HG03039 (cell line): ENCODE measurements at regions not wholly inside any gene's neighbourhood (a gene's known extent, or its start where the extent isn't known, plus 50 kb on each side); places are given as distances from the start of the nearest gene placed in this dataset.

Source experiments
- ATAC-seq: cut with Tn5 transposase; IDR thresholded peaks from one replicate; pipeline ENCODE4 v1.9.1; 2021; ENCODE audit warnings: mild to moderate bottlenecking, moderate library complexity; ENCODE audit not compliant: unreplicated experiment

GRCh38 chr7:17679458-17679857, 260.8 kb downstream of the SNX13 start:
- no peak for ATAC-seq

DNA sequence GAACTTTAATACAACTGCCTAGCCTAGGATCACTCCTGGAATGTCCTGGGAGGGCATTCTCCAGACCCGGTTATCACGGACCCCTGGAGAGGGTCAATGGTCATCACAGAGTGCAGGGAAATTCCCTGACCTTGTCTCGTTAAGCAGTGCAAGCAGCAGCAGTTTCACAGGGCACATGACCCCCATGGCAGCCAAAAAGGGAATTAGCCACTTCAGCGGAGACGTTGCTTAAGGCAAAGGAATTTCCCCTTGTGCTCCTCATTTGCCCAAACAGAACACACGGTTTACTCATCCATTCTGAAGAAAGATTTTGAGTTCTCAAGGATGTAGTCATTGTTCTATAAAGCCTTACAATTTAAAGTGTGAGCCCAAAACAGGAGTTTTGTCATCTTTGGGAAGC, 260.3 kb downstream of the SNX13 start:
- no peak for ATAC-seq

- no peak for ATAC-seq
Measured at GRCh38 chr7:17680943-17681351, 259.3 kb downstream of the SNX13 start.

DNA sequence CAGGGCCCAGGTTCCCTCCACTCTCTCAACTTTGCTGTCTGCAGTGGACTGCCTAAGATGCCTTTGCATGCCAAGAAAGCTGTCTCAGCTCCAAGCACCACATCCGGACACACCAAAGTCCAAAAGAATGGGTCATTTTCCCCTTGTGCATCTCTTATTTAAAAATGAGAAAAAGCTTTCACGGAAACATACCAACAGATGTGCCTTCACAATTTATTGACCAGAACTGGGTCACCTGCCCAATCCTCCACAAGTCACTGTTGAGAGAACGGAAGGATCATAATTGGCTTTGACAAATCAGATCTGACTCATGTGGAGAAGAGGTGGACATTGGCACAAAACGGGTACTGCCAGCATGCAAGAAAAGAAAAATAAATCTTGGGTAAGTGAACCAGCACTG, 258.3 kb downstream of the SNX13 start:
- no peak for ATAC-seq

- no peak for ATAC-seq
Measured at GRCh38 chr7:17682586-17682985, 257.7 kb downstream of the SNX13 start.

GRCh38 chr7:17685141-17685540, 255.2 kb downstream of the SNX13 start:
- no peak for ATAC-seq

- ATAC-seq = no peak
Measured at GRCh38 chr7:17687361-17687760, 252.9 kb downstream of the SNX13 start.

DNA sequence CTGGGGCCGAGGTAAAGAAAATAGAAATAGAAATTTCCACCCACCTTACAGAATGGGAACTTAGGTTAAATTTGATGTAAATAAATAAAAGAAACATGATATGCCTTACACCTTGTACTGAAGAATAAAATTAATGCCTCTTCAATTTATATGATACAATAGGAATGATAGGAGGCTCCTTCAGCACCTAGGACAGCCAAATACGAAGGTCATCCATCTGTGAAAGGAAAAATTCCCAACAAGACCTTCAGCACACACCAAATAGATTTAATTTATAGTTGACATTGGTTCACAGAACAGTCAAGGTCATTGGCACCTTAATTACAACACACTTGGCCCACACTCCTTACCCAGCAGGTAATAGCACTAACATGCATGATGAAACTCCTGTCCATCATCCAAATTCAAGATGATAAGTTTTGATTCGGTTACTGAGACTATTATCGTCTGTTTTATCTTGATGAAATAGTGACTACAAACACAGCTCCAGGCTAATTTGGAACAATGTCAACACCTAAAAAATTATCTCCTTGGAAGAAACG, 250.9 kb downstream of the SNX13 start:
- no peak for ATAC-seq

DNA sequence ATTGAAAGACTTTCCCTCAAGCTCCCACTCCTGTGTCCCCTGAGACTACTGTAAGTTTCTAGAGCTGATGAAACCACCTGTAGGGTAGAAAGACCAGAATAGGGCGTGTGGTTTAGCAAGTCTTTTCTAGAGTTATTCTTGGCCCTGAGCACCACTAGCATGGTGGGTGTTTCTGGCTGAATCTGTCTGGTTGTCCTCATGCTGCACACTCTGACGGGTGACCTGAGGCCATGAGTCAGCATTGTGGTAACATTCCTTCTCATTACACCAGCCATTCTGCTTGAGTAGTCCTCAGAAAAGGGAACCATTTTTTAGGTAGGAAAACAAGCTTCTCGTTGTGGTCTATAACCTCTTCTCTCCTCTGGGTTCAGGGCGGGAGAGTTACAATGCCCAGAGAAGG, 250.3 kb downstream of the SNX13 start:
- ATAC-seq = no peak

DNA sequence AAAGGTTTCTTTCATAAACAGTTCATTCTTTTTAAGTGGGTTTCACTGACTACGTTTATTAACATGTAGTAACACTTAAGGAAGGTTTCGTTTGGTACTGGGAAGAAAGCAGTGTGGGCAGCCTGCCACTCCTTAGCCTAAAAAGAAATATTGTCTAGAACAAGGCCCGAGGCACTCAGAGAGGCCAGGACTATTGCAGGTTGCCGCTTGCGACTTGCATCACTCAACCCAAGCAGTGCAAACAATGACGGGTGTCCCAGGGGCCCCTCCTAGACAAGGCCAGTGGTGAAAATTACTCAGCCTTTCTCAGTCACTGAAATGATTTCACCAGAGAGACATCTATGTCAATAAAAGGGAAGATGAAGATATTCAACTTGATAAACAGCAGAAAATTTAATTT, 243.9 kb downstream of the SNX13 start:
- no peak for ATAC-seq

DNA sequence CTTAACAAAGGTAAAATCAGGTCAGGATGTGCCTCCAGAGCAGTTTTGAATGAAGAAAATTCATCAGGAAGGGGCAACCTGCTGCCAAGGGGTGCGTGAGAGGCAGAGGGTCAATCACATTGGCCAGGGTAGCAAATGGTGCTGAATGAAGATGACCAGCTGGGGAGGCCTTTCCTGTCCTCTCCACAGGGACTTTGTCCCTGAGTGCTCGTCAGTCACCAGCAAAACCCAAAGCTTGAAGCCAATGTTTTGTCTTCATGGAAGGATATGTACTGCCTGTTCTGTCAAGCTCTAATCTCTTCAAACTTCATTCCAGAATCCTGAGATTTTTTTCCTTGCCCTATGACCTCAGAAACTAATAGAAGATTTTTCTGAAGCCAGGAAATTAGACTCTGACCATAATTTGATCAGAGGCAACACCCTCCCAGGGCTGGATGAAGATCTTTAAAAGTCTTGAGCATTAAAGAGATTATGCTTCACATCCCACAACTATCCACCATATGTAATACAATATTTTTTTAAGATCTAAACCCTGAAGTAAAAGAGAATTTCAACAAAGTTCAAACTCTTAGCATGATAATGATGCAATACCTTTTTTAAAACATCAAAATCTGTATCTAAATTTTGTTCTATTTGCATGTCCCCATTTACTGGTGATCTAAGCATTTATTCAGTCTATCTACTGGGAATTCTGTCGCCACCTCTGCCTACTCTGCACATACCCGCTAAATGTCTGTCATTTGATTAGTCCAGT, 243.0 kb downstream of the SNX13 start:
- no peak for ATAC-seq

GRCh38 chr7:17699696-17700095, 240.6 kb downstream of the SNX13 start:
- ATAC-seq = no peak

DNA sequence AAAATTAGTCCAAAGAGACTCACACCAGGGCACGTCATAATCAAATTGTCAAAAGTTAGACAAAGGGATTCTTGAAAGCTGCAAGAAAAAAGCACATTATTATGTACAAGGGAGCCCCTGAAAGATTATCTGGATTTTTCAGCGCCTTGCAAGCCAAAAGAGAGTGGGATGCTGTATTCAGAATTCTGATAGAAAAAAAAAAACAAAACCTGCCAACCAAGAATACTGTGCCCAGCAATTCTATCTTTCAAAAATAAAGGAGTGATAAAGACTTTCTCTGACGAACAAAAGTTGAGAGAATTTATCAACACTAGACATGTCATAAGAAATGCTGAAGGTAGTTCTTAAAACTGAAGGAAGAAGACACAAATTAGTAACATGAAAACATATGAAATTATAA, 240.2 kb downstream of the SNX13 start:
- ATAC-seq = no peak

GRCh38 chr7:17706275-17706674, 234.0 kb downstream of the SNX13 start:
- ATAC-seq = no peak

DNA sequence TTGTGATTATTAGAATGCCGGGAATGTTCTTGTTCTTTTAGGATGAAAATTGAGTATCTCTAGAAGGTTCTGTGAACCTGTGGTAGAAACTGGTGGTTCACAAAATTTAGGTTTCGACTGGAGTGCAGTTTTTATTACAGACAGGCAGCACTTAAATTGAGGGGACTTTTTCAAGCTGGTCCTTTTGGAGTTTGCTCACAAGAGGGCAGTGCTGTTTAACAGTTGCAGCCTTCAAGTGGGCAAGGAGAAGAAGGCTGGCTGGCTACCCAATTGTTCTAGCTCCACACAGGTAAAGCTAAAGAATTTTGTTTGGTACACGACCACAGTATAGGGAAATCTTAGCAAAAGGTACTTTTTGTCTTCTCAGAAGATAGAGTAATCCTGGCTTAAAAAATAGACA, 233.6 kb downstream of the SNX13 start:
- ATAC-seq = peak; percentile 51

DNA sequence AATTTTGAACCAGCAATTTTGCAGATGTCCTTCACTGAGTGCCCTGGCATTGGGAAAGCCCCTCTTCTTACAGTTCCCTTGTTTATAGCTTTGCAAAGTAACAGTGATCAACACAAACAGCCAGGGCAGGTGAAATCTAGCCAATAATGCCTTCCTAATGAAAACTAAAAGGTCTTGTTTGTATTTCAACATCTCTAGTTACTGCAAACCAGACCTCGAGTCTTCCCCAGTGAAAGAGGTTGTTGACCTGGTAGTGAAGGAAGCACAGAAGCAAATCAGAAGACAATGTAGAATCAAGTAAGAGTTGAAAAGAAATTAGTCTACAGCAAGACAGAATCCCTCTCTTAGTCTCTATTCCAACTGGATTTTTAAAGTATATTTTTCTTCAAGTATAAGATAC, 231.2 kb downstream of the SNX13 start:
- ATAC-seq = no peak

DNA sequence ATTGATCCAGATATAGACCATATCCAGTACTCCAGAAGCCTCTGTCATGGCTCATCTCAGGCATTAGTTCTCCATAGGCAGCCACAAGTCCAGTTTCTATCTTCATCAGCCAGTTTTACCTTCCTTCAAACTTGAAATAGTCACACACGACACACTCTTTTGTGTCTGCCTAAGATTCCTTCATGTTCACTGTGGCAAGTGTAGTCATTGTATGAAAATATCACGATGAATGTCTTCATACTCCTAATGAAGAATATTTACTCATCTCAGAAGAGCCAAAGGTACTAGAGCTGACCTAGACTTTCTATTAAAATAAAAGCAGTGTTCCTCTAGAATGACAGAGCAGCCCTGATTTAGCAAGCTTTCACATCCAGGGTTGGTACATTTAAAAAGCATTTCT, 230.7 kb downstream of the SNX13 start:
- no peak for ATAC-seq

DNA sequence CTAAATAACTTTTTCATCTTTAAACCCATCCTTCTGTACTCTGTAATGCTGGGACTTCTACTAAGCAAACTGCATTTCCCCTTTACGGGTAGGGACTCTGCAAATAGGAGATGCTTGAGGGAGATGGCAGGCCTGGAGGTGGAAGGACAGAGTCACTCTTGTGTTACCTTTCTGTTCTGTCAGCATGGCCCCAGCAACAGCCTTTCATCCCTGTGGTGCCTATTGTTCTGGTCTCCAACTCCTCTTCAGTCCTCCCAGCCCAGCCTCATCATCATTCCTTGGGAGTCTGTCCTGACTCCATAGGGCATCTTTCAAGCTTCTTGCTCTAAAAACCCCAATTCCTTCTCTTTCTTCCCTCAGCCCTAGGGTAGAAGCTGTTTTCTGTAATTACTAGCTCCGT, 230.0 kb downstream of the SNX13 start:
- no peak for ATAC-seq

GRCh38 chr7:17713584-17713983, 226.7 kb downstream of the SNX13 start:
- no peak for ATAC-seq

GRCh38 chr7:17716816-17717215, 223.5 kb downstream of the SNX13 start:
- no peak for ATAC-seq

GRCh38 chr7:17719998-17720397, 220.3 kb downstream of the SNX13 start:
- ATAC-seq = no peak

GRCh38 chr7:17721736-17722285, 218.5 kb downstream of the SNX13 start:
- ATAC-seq = no peak

DNA sequence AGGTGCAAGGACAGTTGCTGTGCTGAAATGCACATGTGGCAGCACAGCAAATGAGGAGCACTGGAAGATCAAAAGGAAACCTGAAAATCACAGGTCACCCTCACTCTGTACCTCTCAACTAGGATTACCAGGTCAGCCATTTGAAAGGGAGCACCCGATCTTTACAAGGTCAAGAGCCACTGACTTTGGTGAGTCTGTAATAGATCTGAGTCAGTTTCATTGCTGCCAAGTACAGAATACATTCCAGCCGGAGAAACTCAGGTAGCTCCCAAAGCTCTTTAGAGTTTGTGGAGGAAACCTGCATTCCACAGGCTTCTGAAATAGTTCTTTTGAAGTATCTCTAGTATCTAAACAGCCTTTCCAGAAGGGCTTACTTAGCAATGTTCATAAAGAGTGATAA, 217.5 kb downstream of the SNX13 start:
- ATAC-seq = no peak
